ENCODE measurements at regions not wholly inside any gene's neighbourhood (a gene's known extent, or its start where the extent isn't known, plus 50 kb on each side); places are given as distances from the start of the nearest gene placed in this dataset.

GRCh38 chr2:34337735-34338134 lies 738.6 kb upstream of the FAM98A start:
- Histone ChIP-seq H3K4me1 (ENCODE audit: insufficient read depth, low read length, poor library complexity, severe bottlenecking) (no peaks in the 10 kb centered on the region), H3K4me3 (ENCODE audit: low read depth, low read length, poor library complexity, severe bottlenecking) (no peak overlapping the region), H4K20me1 (ENCODE audit: insufficient read depth, low read length) (no peaks in the 10 kb centered on the region), H3K79me2 (ENCODE audit: insufficient read depth, low read depth, low read length) (no peaks in the 10 kb centered on the region), H3K9me3 (ENCODE audit: low read length) (no peaks in the 10 kb centered on the region), H2AFZ (ENCODE audit: low read length) (no peak overlapping the region), H3K9me2 (ENCODE audit: insufficient read depth, low read length) (no peaks in the 10 kb centered on the region), H3K36me3 (ENCODE audit: insufficient read depth, low read length) (no peaks in the 10 kb centered on the region), H3K27ac (ENCODE audit: low read depth, low read length, poor library complexity, severe bottlenecking) (no peak overlapping the region), H3K4me2 (ENCODE audit: low read length) (no peak overlapping the region)
- no peak for TF ChIP-seq CTCF (conservative IDR thresholded peaks at IDR 0.05; ENCODE audit: low read length)
- TF ChIP-seq EZH2phosphoT487 (IDR thresholded peaks at IDR 0.05; ENCODE audit: borderline replicate concordance, low read depth, low read length), result no peak
- CTCF ChIA-PET (ENCODE audit: unreplicated experiment), result no interaction called here
- DNase-seq (ENCODE audit: low spot score), result no peak
- BruUV-seq (replicated peaks), result no TSS peak
- intact Hi-C loops (cut with micrococcal nuclease; ENCODE audit: unreplicated experiment), result no loop called here
- POLR2A ChIA-PET, result interaction anchor here (0.7 kb wide), 1 partner anchor 128 kb away, joined by 3 read pairs; no protein-coding TSS in a partner anchor

- no peak for DNase-seq (ENCODE audit: low spot score)
- CTCF ChIA-PET (ENCODE audit: unreplicated experiment), result no interaction called here
- Histone ChIP-seq H3K4me3 (ENCODE audit: low read depth, low read length, poor library complexity, severe bottlenecking) (no peak overlapping the region), H3K9me2 (ENCODE audit: insufficient read depth, low read length) (no peaks in the 10 kb centered on the region), H3K4me2 (ENCODE audit: low read length) (no peak overlapping the region), H3K36me3 (ENCODE audit: insufficient read depth, low read length) (no peaks in the 10 kb centered on the region), H3K79me2 (ENCODE audit: insufficient read depth, low read depth, low read length) (no peaks in the 10 kb centered on the region), H3K4me1 (ENCODE audit: insufficient read depth, low read length, poor library complexity, severe bottlenecking) (no peaks in the 10 kb centered on the region), H4K20me1 (ENCODE audit: insufficient read depth, low read length) (no peaks in the 10 kb centered on the region), H3K9me3 (ENCODE audit: low read length) (no peaks in the 10 kb centered on the region), H3K27ac (ENCODE audit: low read depth, low read length, poor library complexity, severe bottlenecking) (no peak overlapping the region), H2AFZ (ENCODE audit: low read length) (no peak overlapping the region)
- no TSS peak for BruUV-seq (replicated peaks)
- intact Hi-C loops (cut with micrococcal nuclease; ENCODE audit: unreplicated experiment), result no loop called here
- TF ChIP-seq EZH2phosphoT487 (IDR thresholded peaks at IDR 0.05; ENCODE audit: borderline replicate concordance, low read depth, low read length) (no peak), CTCF (conservative IDR thresholded peaks at IDR 0.05; ENCODE audit: low read length) (no peak)
- POLR2A ChIA-PET, result no interaction called here
These were observed 733.7 kb upstream of the FAM98A start for GRCh38 chr2:34332813-34333212.

GRCh38 chr2:34320056-34320455 lies 721.0 kb upstream of the FAM98A start:
- POLR2A ChIA-PET, result no interaction called here
- Histone ChIP-seq H3K79me2 (ENCODE audit: insufficient read depth, low read depth, low read length) (no peaks in the 10 kb centered on the region), H3K9me2 (ENCODE audit: insufficient read depth, low read length) (no peaks in the 10 kb centered on the region), H3K9me3 (ENCODE audit: low read length) (no peaks in the 10 kb centered on the region), H3K4me2 (ENCODE audit: low read length) (no peak overlapping the region), H2AFZ (ENCODE audit: low read length) (no peak overlapping the region), H4K20me1 (ENCODE audit: insufficient read depth, low read length) (no peaks in the 10 kb centered on the region), H3K4me1 (ENCODE audit: insufficient read depth, low read length, poor library complexity, severe bottlenecking) (no peaks in the 10 kb centered on the region), H3K36me3 (ENCODE audit: insufficient read depth, low read length) (no peaks in the 10 kb centered on the region), H3K27ac (ENCODE audit: low read depth, low read length, poor library complexity, severe bottlenecking) (no peak overlapping the region), H3K4me3 (ENCODE audit: low read depth, low read length, poor library complexity, severe bottlenecking) (no peak overlapping the region)
- BruUV-seq (replicated peaks), result no TSS peak
- DNase-seq (ENCODE audit: low spot score), result no peak
- TF ChIP-seq EZH2phosphoT487 (IDR thresholded peaks at IDR 0.05; ENCODE audit: borderline replicate concordance, low read depth, low read length) (no peak), CTCF (conservative IDR thresholded peaks at IDR 0.05; ENCODE audit: low read length) (no peak)
- intact Hi-C loops (cut with micrococcal nuclease; ENCODE audit: unreplicated experiment), result no loop called here
- CTCF ChIA-PET (ENCODE audit: unreplicated experiment), result no interaction called here

Measured in OCI-LY7 (cell line).